NCI-H2227 (cell line): ENCODE measurements at regions not wholly inside any gene's neighbourhood (a gene's known extent, or its start where the extent isn't known, plus 50 kb on each side); places are given as distances from the start of the nearest gene placed in this dataset.
A peak's percentile ranks its signal among the peaks of the same experiment; 100 is the strongest.

Source experiments
- DNase-seq: peaks from one replicate; lab custom pipeline; 2025; ENCODE audit not compliant: unreplicated experiment; lab: John Stamatoyannopoulos, UW

GRCh38 chr18:76771192-76771799 lies 51.1 kb upstream of the ZNF236 start:
- DNase-seq: no peak

DNA sequence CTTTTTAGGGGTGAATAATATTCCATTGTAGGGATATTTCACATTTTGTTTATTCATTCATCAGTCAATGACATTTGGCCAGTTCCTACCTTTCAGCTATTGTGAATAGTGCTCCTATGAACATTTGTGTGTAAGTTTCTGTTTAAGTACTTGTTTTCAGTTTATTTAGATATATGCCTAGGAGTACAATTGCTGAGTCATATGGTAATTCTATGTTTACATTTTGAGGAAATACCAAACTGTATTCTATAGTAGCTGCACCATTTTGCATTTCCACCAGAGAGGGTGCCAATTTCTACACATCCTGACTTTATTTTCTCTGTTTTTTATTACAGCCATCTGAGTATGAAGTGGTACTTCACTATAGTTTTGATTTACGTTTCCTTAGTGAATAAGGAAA lies 54.4 kb upstream of the ZNF236 start:
- DNase-seq: no peak

DNA sequence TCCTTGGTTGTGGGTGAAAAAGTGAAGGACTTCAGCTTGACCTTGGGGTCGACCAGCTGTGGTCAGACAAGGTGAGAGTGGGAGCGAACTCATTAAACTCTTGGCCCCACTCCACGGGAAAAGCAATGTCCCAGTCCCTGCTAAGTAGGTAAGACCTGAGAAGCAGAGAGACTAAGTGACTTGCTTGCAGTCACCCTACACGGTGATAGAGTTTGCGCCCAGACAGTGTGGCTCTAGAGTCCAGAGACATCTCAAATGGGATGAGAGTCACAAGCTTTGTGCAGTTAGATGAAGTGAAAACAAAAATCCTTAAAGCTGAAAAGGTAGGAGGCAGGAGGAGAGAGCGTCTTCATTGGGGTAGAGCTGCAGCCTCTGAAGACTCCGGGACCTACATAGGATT lies 55.9 kb upstream of the ZNF236 start:
- DNase-seq: no peak

- peak; percentile 25 for DNase-seq
These were observed 56.7 kb upstream of the ZNF236 start for GRCh38 chr18:76765649-76766048.

DNA sequence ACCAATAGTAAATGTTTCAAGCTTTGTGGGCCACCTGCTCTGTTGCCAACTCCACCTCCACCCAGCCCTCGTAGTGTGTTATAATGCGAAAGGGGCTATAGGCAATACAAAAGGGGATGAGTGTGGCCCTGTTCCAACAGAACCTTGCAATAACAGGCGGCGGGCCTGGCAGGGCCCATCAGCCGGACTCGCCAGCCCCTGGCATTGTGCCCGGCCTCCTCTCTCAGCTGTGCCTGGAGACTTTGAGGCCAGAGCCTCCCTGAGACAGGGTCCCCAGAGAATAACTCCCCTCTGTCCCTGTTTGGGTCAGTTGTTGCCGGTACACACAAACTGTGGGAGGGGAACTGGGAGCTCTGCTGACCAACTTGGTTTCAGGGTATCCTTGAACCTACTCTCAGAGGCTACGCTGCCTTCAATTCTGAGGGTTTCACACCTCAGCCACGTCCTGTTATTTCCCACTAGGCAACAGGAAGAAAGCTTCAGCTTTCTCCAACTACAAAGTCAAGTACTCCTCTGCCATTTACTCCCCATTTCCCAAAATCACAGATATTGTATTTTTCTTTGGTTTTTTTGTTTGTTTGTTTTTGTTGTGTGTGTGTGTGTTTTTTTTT lies 58.0 kb upstream of the ZNF236 start:
- no peak for DNase-seq

GRCh38 chr18:76759056-76759455 lies 63.3 kb upstream of the ZNF236 start:
- DNase-seq: no peak

- no peak for DNase-seq
These were observed 64.4 kb upstream of the ZNF236 start for GRCh38 chr18:76757925-76758324.

DNA sequence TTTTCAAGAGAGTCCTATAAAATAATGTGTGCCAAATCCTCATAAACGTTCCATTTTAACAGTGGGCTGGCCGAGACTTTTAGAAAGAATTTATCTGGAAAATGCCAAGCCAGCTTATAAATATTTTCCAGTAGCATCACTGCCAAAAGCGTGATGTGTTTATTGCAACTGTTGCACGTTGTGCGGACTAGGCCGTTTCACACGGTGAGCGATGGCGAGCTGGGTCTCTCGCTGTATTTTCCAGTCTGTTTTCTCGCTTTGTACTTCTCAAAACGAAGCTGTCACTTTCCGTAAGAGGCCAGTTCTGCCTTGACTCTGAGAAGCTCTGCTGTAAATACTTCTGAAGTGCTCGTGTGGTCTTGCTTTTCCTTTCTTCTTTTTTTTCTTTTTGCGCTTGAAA lies 65.0 kb upstream of the ZNF236 start:
- DNase-seq: no peak

GRCh38 chr18:76756531-76757253 lies 65.7 kb upstream of the ZNF236 start:
- DNase-seq: no peak

DNA sequence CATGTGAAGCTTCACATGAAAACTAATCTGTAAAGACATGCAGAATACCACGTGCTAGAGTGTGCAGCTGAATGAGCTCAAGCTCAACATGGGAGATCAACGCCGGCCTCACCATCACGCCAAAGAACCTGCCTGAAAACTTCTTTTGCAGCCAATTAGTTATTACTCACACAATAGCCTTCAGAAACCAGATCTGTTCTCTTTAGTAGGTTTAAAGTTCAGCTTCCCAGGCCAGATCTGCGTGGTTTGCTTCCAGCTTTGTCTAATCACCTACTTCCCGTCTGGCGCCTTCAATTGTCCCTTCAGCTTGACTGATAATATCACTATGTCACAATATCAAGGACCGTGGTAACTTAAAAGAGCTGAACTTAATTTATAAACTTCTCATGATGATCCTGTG lies 68.0 kb upstream of the ZNF236 start:
- no peak for DNase-seq

DNA sequence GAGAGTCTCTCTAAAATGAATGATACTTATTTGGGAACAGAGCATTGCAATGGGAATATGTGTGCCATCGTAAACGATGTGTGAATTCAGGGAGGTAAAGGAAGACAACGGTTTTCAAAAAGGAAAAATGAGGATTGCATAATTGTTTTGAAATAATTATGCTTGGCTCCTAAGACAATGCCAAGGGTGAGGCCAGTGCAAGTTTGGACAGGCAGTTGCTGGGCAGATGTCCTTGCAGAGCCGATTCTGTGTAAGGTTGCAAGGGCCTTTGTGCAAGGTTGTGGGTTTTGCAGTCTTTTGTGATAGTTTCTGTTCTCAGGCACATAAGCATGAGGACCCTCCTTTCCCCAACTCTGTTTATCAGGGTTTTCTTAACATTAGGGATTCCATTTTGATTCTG lies 70.0 kb upstream of the ZNF236 start:
- DNase-seq: no peak

DNA sequence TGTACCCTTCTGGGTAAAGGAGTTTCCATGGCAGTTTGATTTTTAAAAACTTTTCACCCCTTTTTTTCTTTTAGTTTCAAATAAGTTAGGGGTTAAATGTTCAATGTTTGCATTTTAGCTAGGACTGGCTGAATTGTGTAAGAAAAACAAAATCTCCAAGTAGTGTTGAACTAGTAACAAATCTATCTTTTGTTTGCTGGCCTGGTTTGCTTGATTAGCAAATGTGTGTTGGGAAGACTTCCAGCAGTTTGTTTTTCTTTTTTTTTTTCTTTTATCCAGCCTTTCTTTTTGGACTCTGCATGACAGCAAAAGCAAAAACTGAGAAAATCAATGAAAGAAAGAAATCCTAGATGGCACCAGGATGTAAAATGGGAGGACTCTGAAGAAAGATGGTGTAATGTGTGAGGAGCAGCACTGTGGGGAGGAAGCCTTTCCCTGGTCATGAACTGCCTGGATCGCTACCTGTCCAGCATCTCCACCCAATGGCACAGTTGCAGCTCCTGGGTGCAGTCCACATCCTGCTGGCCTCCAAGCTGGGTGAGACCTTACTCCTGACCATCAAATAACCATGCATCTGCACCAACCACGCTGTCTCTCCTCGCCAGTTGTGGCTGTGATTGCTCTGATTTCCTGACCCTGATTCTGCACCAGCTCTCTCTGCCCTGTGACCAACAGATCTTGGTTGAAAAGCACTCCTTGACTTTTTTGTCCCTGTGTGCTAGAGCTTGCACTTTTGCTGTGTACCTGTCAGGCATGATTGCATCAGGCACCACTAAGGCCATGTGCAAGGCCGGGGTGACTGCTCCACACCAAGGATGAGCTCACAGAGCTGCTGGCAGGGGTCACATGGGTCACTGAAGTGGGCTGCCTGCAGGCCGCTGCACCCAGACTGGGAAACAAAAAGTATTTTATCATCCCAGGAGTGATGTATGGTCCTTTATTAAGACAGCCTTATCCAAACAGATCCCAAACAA lies 71.2 kb upstream of the ZNF236 start:
- no peak for DNase-seq

- DNase-seq: no peak
These were observed 72.1 kb upstream of the ZNF236 start for GRCh38 chr18:76750269-76750668.

- no peak for DNase-seq
These were observed 74.7 kb upstream of the ZNF236 start for GRCh38 chr18:76747676-76748075.

DNA sequence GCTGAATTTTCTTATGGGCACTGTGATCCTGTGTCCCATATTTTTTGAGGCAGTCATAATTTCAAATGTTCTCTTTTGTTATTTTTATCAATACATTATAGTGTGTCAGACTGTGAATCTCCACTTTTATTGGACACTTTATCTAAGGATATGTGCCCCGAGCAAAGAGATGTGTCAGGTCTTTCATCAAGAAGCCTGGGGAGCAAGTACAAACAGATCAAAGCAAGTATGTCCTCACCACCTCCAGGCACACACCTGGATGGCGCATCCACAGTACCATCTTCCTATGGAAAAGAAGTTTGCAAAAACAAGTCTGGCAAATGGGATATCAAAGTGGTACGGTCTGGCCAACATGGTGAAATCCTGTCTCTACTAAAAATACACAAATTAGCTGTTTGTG lies 81.0 kb upstream of the ZNF236 start:
- DNase-seq: no peak

DNA sequence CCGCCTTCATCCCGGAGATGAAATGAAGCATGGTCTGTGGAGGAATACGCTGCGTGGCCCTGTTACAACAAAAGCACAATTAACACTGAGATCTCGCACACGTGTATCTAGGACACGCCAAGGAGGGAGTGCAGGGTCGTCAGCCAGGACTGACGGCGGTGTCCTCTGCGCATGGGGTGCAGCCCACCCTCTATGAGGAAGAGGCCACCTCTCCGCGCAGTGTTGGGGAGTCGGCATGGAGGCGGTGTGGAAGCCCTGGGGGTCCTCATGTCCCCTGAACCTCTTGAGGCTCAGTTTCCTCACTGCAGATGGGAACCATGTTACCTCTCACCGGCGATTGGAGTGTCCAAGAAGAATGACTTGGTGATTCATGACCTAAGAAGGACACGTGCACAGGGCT lies 86.0 kb upstream of the ZNF236 start:
- DNase-seq: no peak

DNA sequence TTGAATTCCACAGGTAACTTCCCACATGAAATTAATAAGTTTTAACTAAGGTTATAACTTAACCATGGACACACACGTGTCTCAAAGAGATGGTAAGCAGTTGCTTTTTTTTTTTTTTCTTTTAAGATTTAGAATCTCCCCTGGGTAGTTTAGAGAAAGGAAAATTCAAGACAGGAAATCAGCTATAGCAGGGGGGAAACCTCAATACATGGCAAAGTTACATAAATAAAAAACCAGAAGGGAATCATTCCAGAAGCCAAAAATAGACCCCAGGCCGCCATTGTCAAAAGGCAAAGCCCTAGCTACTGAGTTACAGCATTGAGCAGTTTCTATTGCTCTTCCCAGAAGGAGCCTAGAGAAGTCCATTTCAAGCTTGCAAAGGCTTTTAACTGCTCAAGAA lies 91.5 kb upstream of the ZNF236 start:
- DNase-seq: no peak

DNA sequence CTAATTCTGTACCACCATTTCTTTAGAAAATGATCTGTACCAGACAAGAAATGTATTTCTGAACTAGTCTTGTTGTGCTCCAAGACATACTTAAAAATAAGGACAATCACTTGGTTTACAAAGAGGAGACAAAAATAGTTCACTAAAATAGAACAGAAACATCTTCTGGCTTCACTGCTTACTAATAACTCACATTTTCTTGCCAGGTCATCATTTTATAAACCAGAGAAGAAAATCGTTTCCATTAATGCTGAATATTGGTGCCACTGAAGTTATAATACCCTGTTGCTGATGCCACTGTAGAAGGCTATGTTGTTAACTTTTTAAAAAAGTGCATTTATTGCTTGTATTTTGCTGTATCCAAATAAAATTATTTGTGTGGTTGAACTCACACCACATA lies 94.8 kb upstream of the ZNF236 start:
- DNase-seq: no peak

- DNase-seq: no peak
These were observed 96.9 kb upstream of the ZNF236 start for GRCh38 chr18:76725445-76725844.

GRCh38 chr18:76722224-76723061 lies 99.9 kb upstream of the ZNF236 start:
- no peak for DNase-seq
